Loucy (cell line): ENCODE measurements at regions not wholly inside any gene's neighbourhood (a gene's known extent, or its start where the extent isn't known, plus 50 kb on each side); places are given as distances from the start of the nearest gene placed in this dataset.

ENCODE experiments used
- CTCF ChIP-seq: fragments of 200-600 bp; sonication (generic); conservative IDR thresholded peaks from 2 replicates; pipeline ENCODE4 v1.5.1; 2014; ENCODE audit warnings: mild to moderate bottlenecking, antibody characterized with exemption, low read length
- EZH2phosphoT487 ChIP-seq: fragments of 200-600 bp; IDR thresholded peaks from 2 replicates; pipeline ENCODE4 v1.6.1; 2018; ENCODE audit warnings: antibody characterized with exemption, mild to moderate bottlenecking, moderate library complexity, borderline replicate concordance

GRCh38 chr12:4059898-4060568, 186.8 kb upstream of the PARP11 start:
- no peak for TF ChIP-seq CTCF
- no peak for TF ChIP-seq EZH2phosphoT487
